Panc1 (cell line): ENCODE measurements at regions not wholly inside any gene's neighbourhood (a gene's known extent, or its start where the extent isn't known, plus 50 kb on each side); places are given as distances from the start of the nearest gene placed in this dataset.

Source experiments
- CTCF ChIP-seq: fragments of 450-650 bp; IDR thresholded peaks from 2 replicates; pipeline ENCODE4 v1.5.1; 2017; ENCODE audit warnings: mild to moderate bottlenecking
- POLR2AphosphoS5 ChIP-seq: IDR thresholded peaks from 2 replicates; pipeline ENCODE4 v1.6.1; 2012; ENCODE audit warnings: mild to moderate bottlenecking, low read depth, low read length, moderate library complexity

GRCh38 chrX:131923614-131924250 is 99.4 kb upstream of the STK26 start:
- TF ChIP-seq CTCF (no peak), POLR2AphosphoS5 (no peak)
